ENCODE measurements at regions not wholly inside any gene's neighbourhood (a gene's known extent, or its start where the extent isn't known, plus 50 kb on each side); places are given as distances from the start of the nearest gene placed in this dataset.

DNA sequence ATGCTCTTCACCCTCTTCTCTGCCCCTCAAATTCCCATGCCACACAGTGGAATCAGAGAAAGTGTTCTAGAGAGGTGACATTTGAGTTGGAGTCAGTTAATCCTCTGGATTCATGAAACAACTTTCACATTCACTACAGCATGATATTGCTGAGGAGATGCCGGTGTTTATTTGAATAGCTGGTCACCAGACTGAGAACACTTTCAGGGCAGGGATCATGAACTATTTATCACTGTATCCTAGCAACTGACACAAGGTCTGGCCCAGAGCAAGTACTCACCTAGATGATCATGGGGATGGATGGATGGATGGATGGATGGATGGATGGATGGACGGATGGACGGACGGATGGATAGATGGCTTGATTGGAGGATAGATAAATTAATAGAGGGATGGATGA lies 116.7 kb upstream of the ZMIZ1 start:
- no peak overlapping the region for H3K27ac ChIP-seq
- H3K36me3 ChIP-seq (replicated peaks) = no peaks in the 10 kb centered on the region
- TF ChIP-seq, protein P1, sequence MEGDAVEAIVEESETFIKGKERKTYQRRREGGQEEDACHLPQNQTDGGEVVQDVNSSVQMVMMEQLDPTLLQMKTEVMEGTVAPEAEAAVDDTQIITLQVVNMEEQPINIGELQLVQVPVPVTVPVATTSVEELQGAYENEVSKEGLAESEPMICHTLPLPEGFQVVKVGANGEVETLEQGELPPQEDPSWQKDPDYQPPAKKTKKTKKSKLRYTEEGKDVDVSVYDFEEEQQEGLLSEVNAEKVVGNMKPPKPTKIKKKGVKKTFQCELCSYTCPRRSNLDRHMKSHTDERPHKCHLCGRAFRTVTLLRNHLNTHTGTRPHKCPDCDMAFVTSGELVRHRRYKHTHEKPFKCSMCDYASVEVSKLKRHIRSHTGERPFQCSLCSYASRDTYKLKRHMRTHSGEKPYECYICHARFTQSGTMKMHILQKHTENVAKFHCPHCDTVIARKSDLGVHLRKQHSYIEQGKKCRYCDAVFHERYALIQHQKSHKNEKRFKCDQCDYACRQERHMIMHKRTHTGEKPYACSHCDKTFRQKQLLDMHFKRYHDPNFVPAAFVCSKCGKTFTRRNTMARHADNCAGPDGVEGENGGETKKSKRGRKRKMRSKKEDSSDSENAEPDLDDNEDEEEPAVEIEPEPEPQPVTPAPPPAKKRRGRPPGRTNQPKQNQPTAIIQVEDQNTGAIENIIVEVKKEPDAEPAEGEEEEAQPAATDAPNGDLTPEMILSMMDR (IDR thresholded peaks at IDR 0.05; ENCODE audit: low read depth, low read length, missing control alignments) = no peak
- no peak for DNase-seq
- H3K27me3 ChIP-seq (replicated peaks) = peaks cover 4% of the 10 kb centered on the region
- H3K4me3 ChIP-seq (ENCODE audit: low read depth, low read length) = no peak overlapping the region
- in situ Hi-C loops (cut with HindIII; ENCODE audit: low pct_ligation_motif_present, low sequenced_read_pairs) = no loop called here

- no peak for DNase-seq
- TF ChIP-seq, protein P1 (IDR thresholded peaks at IDR 0.05; ENCODE audit: low read depth, low read length, missing control alignments) = peak; percentile 7
- peaks cover 4% of the 10 kb centered on the region for H3K27me3 ChIP-seq (replicated peaks)
- H3K27ac ChIP-seq = no peak overlapping the region
- no peak overlapping the region for H3K4me3 ChIP-seq (ENCODE audit: low read depth, low read length)
- no peaks in the 10 kb centered on the region for H3K36me3 ChIP-seq (replicated peaks)
- in situ Hi-C loops (cut with HindIII; ENCODE audit: low pct_ligation_motif_present, low sequenced_read_pairs) = no loop called here
Observed at GRCh38 chr10:78952686-78953085, 116.1 kb upstream of the ZMIZ1 start.

GRCh38 chr10:78953113-78953798 lies 115.5 kb upstream of the ZMIZ1 start:
- no peaks in the 10 kb centered on the region for H3K36me3 ChIP-seq (replicated peaks)
- H3K27ac ChIP-seq = no peak overlapping the region
- in situ Hi-C loops (cut with HindIII; ENCODE audit: low pct_ligation_motif_present, low sequenced_read_pairs) = no loop called here
- no peak overlapping the region for H3K4me3 ChIP-seq (ENCODE audit: low read depth, low read length)
- TF ChIP-seq, protein P1 (IDR thresholded peaks at IDR 0.05; ENCODE audit: low read depth, low read length, missing control alignments) = no peak
- no peak for DNase-seq
- peaks cover 4% of the 10 kb centered on the region for H3K27me3 ChIP-seq (replicated peaks)

- Histone ChIP-seq H3K27me3 (replicated peaks) (peaks cover 4% of the 10 kb centered on the region), H3K4me3 (ENCODE audit: low read depth, low read length) (no peak overlapping the region), H3K36me3 (replicated peaks) (no peaks in the 10 kb centered on the region), H3K27ac (no peak overlapping the region)
- TF ChIP-seq, protein P1 (IDR thresholded peaks at IDR 0.05; ENCODE audit: low read depth, low read length, missing control alignments) = no peak
- in situ Hi-C loops (cut with HindIII; ENCODE audit: low pct_ligation_motif_present, low sequenced_read_pairs) = no loop called here
- DNase-seq = no peak
Observed at GRCh38 chr10:78953799-78954297, 114.9 kb upstream of the ZMIZ1 start.

- TF ChIP-seq, protein P1 (IDR thresholded peaks at IDR 0.05; ENCODE audit: low read depth, low read length, missing control alignments) = no peak
- Histone ChIP-seq H3K36me3 (replicated peaks) (no peaks in the 10 kb centered on the region), H3K27me3 (replicated peaks) (peaks cover 4% of the 10 kb centered on the region), H3K27ac (no peak overlapping the region), H3K4me3 (ENCODE audit: low read depth, low read length) (no peak overlapping the region)
- DNase-seq = no peak
- in situ Hi-C loops (cut with HindIII; ENCODE audit: low pct_ligation_motif_present, low sequenced_read_pairs) = no loop called here
Observed at GRCh38 chr10:78954689-78955088, 114.1 kb upstream of the ZMIZ1 start.

DNA sequence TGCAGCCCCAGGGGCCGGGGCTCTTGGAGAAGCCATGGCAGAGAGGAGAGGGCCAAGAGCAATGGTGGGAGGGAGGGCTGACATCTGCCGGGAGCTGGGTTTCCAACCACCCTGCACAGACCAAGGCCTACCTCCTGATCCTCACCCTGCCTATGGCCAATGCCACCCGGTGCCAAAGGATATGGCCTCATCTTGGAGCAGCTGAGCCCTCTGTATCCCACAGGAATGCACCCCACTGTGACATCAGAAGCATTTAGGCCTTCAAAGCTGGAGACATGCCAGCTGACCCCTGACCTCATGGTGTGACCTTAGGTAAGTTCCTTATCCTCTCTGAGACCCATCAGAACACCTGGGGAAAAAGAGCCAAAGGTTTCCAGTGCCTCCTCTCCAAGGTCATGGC lies 113.6 kb upstream of the ZMIZ1 start:
- Histone ChIP-seq H3K36me3 (replicated peaks) (no peaks in the 10 kb centered on the region), H3K4me3 (ENCODE audit: low read depth, low read length) (no peak overlapping the region), H3K27ac (no peak overlapping the region), H3K27me3 (replicated peaks) (no peaks in the 10 kb centered on the region)
- TF ChIP-seq, protein P1 (IDR thresholded peaks at IDR 0.05; ENCODE audit: low read depth, low read length, missing control alignments) = no peak
- no peak for DNase-seq
- in situ Hi-C loops (cut with HindIII; ENCODE audit: low pct_ligation_motif_present, low sequenced_read_pairs) = no loop called here

Data from brain microvascular endothelial cell (primary cell).